Sigmoid colon (tissue), 6 donors: ENCODE measurements at regions not wholly inside any gene's neighbourhood (a gene's known extent, or its start where the extent isn't known, plus 50 kb on each side); places are given as distances from the start of the nearest gene placed in this dataset.
"Not testable (repeated sequence)": the region's sequence is repeated elsewhere in the genome, so short reads cannot be mapped to it uniquely, and the experiment has no call there.

ENCODE experiments used
- DNase-seq: peaks from one replicate; pipeline ENCODE4 v3.0.0-alpha.2; 2019
- H3K27ac ChIP-seq, 4 donors: fragments of 200-600 bp; sonication (generic); one replicate each; pipeline ENCODE4 v1.5.1; 2016 to 2019; ENCODE audit warnings: mild to moderate bottlenecking in 1 of 4
- H3K27me3 ChIP-seq, 3 donors: fragments of 200-600 bp; sonication (generic); one replicate each; pipeline ENCODE4 v1.5.1; 2019; ENCODE audit warnings: mild to moderate bottlenecking in 1 of 3
- H3K36me3 ChIP-seq, 4 donors: fragments of 200-600 bp; sonication (generic); one replicate each; pipeline ENCODE4 v1.5.1; 2016 to 2019
- H3K4me1 ChIP-seq, 4 donors: fragments of 200-600 bp; sonication (generic); one replicate each; pipeline ENCODE4 v1.5.1; 2017 to 2019
- H3K4me3 ChIP-seq, 4 donors: fragments of 200-600 bp; sonication (generic); one replicate each; pipeline ENCODE4 v1.5.1; 2017 to 2019; ENCODE audit warnings: mild to moderate bottlenecking in 2 of 4, moderate library complexity in 1 of 4
- H3K9me3 ChIP-seq, 4 donors: fragments of 200-600 bp in 3 of 4; sonication (generic) in 3 of 4; one replicate each; pipeline versions ENCODE4 v1.5.1 to v1.6.1; 2013 to 2019
- EP300 ChIP-seq, 4 donors: sonication (generic); formaldehyde crosslinking; IDR thresholded peaks; one replicate each; pipeline ENCODE4 v1.6.1; 2017; ENCODE audit warnings: antibody characterized with exemption in 4 of 4
- POLR2A ChIP-seq, 2 donors: fragments of 450-650 bp; IDR thresholded peaks; one replicate each; pipeline ENCODE4 v1.6.1; 2016; ENCODE audit warnings: antibody characterized with exemption in 2 of 2, mild to moderate bottlenecking in 2 of 2, moderate library complexity in 2 of 2
- POLR2AphosphoS5 ChIP-seq, 4 donors: sonication (generic); formaldehyde crosslinking; IDR thresholded peaks; one replicate each; pipeline ENCODE4 v1.6.1; 2017; ENCODE audit warnings: antibody characterized with exemption in 4 of 4
- WGBS, 2 donors: extraction: QIAGEN DNeasy Blood & Tissue Kit; methylation state at CpG; one replicate each; pipeline ENCODE4 v1.1.7; 2013; 5-methylcytosine and 5-hydroxymethylcytosine counted together
- intact Hi-C: fragments of 100-400 bp; cut with DNase I; formaldehyde crosslinking; loops from one replicate; pipeline ENCODE4 v1.15.1; 2023
- TF ChIP-seq, protein P1 (sequence below), 4 experiments: fragments of 450-650 bp in 3 of 4; fragments of 200-600 bp in 1 of 4; IDR thresholded peaks; one replicate each; pipeline ENCODE4 v1.5.1; 2016 to 2019; ENCODE audit warnings: antibody characterized with exemption in 4 of 4, mild to moderate bottlenecking in 3 of 4, moderate library complexity in 2 of 4
- donor health status: healthy with polysubstance abuse.
- donor health status: healthy.

DNA sequence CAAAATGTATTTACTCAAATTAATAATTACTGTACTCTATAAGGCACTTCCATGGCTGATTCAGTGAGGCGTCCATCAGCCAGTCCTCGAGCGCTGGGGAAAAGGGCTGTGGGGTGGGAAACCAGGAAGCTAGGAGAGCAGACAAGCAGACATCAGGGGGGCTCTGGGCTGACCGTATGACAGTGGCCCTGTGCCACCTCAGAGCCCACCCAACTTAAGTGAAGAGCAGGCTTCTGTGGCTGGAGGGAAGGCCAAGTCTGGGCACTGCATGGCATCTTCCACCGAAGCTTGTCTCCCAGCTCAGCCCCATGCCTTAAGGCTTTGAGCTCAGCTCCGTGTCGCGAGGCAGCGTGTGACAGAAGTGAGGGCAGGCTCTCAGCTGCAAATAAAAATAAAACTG, 464.5 kb upstream of the ZMIZ1 start:
- WGBS, 2 donors = 88 to 95% methylated on average over 9 of the region's 9 CpGs
- DNase-seq = no peak
- Histone ChIP-seq H3K27ac (no peak overlapping the region), H3K4me3 (no peak overlapping the region), H3K4me1 (no peaks in the 10 kb centered on the region), H3K36me3 (no peaks in the 10 kb centered on the region), H3K27me3 (no peaks in the 10 kb centered on the region), H3K9me3 (peaks cover 0 to 5% (median 0%) of the 10 kb centered on the region in 4 donors)
- TF ChIP-seq, protein P1, sequence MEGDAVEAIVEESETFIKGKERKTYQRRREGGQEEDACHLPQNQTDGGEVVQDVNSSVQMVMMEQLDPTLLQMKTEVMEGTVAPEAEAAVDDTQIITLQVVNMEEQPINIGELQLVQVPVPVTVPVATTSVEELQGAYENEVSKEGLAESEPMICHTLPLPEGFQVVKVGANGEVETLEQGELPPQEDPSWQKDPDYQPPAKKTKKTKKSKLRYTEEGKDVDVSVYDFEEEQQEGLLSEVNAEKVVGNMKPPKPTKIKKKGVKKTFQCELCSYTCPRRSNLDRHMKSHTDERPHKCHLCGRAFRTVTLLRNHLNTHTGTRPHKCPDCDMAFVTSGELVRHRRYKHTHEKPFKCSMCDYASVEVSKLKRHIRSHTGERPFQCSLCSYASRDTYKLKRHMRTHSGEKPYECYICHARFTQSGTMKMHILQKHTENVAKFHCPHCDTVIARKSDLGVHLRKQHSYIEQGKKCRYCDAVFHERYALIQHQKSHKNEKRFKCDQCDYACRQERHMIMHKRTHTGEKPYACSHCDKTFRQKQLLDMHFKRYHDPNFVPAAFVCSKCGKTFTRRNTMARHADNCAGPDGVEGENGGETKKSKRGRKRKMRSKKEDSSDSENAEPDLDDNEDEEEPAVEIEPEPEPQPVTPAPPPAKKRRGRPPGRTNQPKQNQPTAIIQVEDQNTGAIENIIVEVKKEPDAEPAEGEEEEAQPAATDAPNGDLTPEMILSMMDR (IDR thresholded peaks at IDR 0.05) = no peak
- TF ChIP-seq POLR2A (IDR thresholded peaks at IDR 0.05) = no peak
- TF ChIP-seq EP300 (IDR thresholded peaks at IDR 0.05) = no peak
- TF ChIP-seq POLR2AphosphoS5 (IDR thresholded peaks at IDR 0.05) = no peak
- intact Hi-C loops = no loop called here

GRCh38 chr10:78604721-78605120, 464.0 kb upstream of the ZMIZ1 start:
- Histone ChIP-seq H3K27ac (no peak overlapping the region), H3K4me3 (no peak overlapping the region), H3K4me1 (no peaks in the 10 kb centered on the region), H3K36me3 (no peaks in the 10 kb centered on the region), H3K9me3 (peaks cover 0 to 7% (median 0%) of the 10 kb centered on the region in 4 donors), H3K27me3 (no peaks in the 10 kb centered on the region)
- TF ChIP-seq POLR2AphosphoS5 (IDR thresholded peaks at IDR 0.05) = no peak
- TF ChIP-seq, protein P1 (IDR thresholded peaks at IDR 0.05) = no peak
- TF ChIP-seq POLR2A (IDR thresholded peaks at IDR 0.05) = no peak
- TF ChIP-seq EP300 (IDR thresholded peaks at IDR 0.05) = no peak
- intact Hi-C loops = no loop called here
- no peak for DNase-seq
- WGBS, 2 donors = 86 to 90% methylated on average over 3 of the region's 3 CpGs

DNA sequence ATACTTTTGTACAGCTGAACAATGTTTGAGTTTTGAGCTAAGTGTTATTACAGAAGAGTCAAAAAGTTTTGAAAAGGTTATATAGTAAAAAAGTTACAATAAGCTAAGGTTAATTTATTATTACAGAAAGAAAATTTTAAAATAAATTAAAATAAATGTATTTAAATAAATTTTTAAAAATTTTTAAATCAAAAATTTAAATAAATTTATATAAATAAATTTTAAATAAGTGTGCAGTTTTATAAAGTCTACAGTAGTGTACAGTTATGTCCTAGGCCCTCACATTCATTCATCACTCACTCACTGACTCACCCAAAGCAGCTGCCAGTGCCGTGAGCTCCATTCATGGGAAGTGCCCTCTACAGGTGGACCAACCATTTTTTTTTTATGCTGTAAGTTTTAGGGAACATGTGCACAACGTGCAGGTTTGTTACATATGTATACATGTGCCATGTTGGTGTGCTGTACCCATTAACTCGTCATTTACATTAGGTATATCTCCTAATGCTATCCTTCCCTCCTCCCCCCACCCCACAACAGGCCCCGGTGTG, 462.9 kb upstream of the ZMIZ1 start:
- no peaks in the 10 kb centered on the region for H3K4me1 ChIP-seq
- H3K27ac ChIP-seq = no peak overlapping the region
- H3K36me3 ChIP-seq = no peaks in the 10 kb centered on the region
- intact Hi-C loops = no loop called here
- no peak for DNase-seq
- no peaks in the 10 kb centered on the region for H3K27me3 ChIP-seq
- TF ChIP-seq POLR2AphosphoS5 (IDR thresholded peaks at IDR 0.05) (no peak), EP300 (IDR thresholded peaks at IDR 0.05) (no peak), POLR2A (IDR thresholded peaks at IDR 0.05) (no peak)
- TF ChIP-seq, protein P1 (IDR thresholded peaks at IDR 0.05) = no peak
- no peak overlapping the region for H3K4me3 ChIP-seq
- WGBS, 2 donors = 61 to 78% methylated on average over 4 of the region's 4 CpGs
- H3K9me3 ChIP-seq = peaks cover 0 to 7% (median 0%) of the 10 kb centered on the region in 4 donors

DNA sequence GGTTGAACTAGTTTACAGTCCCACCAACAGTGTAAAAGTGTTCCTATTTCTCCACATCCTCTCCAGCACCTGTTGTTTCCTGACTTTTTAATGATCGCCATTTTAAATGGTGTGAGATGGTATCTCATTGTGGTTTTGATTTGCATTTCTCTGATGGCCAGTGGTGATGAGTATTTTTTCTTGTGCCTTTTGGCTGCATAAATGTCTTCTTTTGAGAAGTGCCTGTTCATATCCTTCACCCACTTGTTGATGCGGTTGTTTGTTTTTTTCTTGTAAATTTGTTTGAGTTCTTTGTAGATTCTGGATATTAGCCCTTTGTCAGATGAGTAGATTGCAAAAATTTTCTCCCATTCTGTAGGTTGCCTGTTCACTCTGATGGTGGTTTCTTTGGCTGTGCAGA, 462.0 kb upstream of the ZMIZ1 start:
- H3K27ac ChIP-seq, intact Hi-C loops, DNase-seq, H3K4me1 ChIP-seq, H3K27me3 ChIP-seq, H3K9me3 ChIP-seq, H3K4me3 ChIP-seq, H3K36me3 ChIP-seq: not testable (repeated sequence)
- WGBS, 2 donors = 89 to 97% methylated on average over 2 of the region's 2 CpGs

DNA sequence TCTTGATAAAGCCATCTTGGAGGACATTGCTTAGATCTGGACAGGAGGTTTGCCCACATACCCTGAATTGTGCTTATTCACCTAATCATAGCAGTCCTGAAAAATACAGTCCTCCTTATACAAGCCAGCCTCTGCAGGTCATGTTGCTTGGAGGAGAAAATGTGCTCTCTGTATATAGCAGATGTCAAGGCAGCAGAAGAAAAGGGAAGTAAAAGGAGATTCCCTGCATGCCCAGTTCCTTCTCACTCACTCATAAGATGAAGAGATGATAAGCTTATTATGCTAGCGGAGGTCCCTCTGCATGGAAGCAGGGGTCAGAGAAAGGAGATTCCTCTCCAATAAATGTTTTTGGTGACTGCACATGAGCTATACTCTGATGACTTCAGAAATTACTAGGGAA, 458.8 kb upstream of the ZMIZ1 start:
- Histone ChIP-seq H3K36me3 (no peaks in the 10 kb centered on the region), H3K27ac (no peak overlapping the region), H3K4me1 (no peaks in the 10 kb centered on the region), H3K4me3 (no peak overlapping the region), H3K27me3 (no peaks in the 10 kb centered on the region), H3K9me3 (peaks cover 0 to 7% (median 0%) of the 10 kb centered on the region in 4 donors)
- 81 to 93% methylated on average over 1 of the region's 1 CpG for WGBS, 2 donors
- no peak for DNase-seq
- TF ChIP-seq EP300 (IDR thresholded peaks at IDR 0.05) = no peak
- TF ChIP-seq, protein P1 (IDR thresholded peaks at IDR 0.05) = no peak
- no peak for TF ChIP-seq POLR2AphosphoS5 (IDR thresholded peaks at IDR 0.05)
- TF ChIP-seq POLR2A (IDR thresholded peaks at IDR 0.05) = no peak
- intact Hi-C loops = no loop called here
